Neural progenitor cell (in vitro differentiated cells): ENCODE measurements at regions not wholly inside any gene's neighbourhood (a gene's known extent, or its start where the extent isn't known, plus 50 kb on each side); places are given as distances from the start of the nearest gene placed in this dataset.

ENCODE experiments used
- EZH2 ChIP-seq: fragments of 200-600 bp; sonication (generic); IDR thresholded peaks from 2 replicates; pipeline ENCODE4 v1.6.1; 2017; ENCODE audit warnings: antibody characterized with exemption, mild to moderate bottlenecking, moderate library complexity
- TF ChIP-seq, protein P1 (sequence below): fragments of 200-600 bp; sonication (generic); IDR thresholded peaks from 2 replicates; pipeline ENCODE4 v1.5.1; 2017; ENCODE audit warnings: antibody characterized with exemption, mild to moderate bottlenecking

GRCh38 chr10:130232166-130233034, 96.2 kb downstream of the GLRX3 start:
- TF ChIP-seq, protein P1, sequence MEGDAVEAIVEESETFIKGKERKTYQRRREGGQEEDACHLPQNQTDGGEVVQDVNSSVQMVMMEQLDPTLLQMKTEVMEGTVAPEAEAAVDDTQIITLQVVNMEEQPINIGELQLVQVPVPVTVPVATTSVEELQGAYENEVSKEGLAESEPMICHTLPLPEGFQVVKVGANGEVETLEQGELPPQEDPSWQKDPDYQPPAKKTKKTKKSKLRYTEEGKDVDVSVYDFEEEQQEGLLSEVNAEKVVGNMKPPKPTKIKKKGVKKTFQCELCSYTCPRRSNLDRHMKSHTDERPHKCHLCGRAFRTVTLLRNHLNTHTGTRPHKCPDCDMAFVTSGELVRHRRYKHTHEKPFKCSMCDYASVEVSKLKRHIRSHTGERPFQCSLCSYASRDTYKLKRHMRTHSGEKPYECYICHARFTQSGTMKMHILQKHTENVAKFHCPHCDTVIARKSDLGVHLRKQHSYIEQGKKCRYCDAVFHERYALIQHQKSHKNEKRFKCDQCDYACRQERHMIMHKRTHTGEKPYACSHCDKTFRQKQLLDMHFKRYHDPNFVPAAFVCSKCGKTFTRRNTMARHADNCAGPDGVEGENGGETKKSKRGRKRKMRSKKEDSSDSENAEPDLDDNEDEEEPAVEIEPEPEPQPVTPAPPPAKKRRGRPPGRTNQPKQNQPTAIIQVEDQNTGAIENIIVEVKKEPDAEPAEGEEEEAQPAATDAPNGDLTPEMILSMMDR, result no peak
- no peak for TF ChIP-seq EZH2
